22Rv1 (cell line): ENCODE measurements at regions not wholly inside any gene's neighbourhood (a gene's known extent, or its start where the extent isn't known, plus 50 kb on each side); places are given as distances from the start of the nearest gene placed in this dataset.

Source experiments
- CTCF ChIP-seq: fragments of 450-650 bp; IDR thresholded peaks from 2 replicates; pipeline ENCODE4 v1.5.1; 2017; ENCODE audit warnings: mild to moderate bottlenecking
- ZFX ChIP-seq: fragments of 450-650 bp; IDR thresholded peaks from 2 replicates; pipeline ENCODE4 v1.6.1; 2017; ENCODE audit warnings: antibody characterized with exemption, borderline replicate concordance

- TF ChIP-seq CTCF = no peak
- no peak for TF ChIP-seq ZFX
Observed at GRCh38 chr6:120200853-120201252, 851.3 kb upstream of the MAN1A1 start.
